NB4 (cell line): ENCODE measurements at regions not wholly inside any gene's neighbourhood (a gene's known extent, or its start where the extent isn't known, plus 50 kb on each side); places are given as distances from the start of the nearest gene placed in this dataset.

Experiments used
- MYC ChIP-seq: IDR thresholded peaks from 2 replicates; pipeline ENCODE4 v1.6.1; 2011; ENCODE audit warnings: low read depth, low read length
- POLR2A ChIP-seq: IDR thresholded peaks from 2 replicates; pipeline ENCODE4 v1.6.1; 2011; ENCODE audit warnings: mild to moderate bottlenecking; ENCODE audit not compliant: insufficient read length; ENCODE audit errors: extremely low read depth
- TF ChIP-seq, protein P1 (sequence below): IDR thresholded peaks from one replicate; pipeline ENCODE4 v1.5.1; 2012; ENCODE audit warnings: low read depth, low read length
- TF ChIP-seq, protein P2 (sequence below): IDR thresholded peaks from 2 replicates; pipeline ENCODE4 v1.6.1; 2011; ENCODE audit warnings: low read depth, low read length

GRCh38 chr12:58313091-58313855, 371.9 kb downstream of the ATP23 start:
- no peak for TF ChIP-seq MYC
- no peak for TF ChIP-seq POLR2A
- TF ChIP-seq, protein P1, sequence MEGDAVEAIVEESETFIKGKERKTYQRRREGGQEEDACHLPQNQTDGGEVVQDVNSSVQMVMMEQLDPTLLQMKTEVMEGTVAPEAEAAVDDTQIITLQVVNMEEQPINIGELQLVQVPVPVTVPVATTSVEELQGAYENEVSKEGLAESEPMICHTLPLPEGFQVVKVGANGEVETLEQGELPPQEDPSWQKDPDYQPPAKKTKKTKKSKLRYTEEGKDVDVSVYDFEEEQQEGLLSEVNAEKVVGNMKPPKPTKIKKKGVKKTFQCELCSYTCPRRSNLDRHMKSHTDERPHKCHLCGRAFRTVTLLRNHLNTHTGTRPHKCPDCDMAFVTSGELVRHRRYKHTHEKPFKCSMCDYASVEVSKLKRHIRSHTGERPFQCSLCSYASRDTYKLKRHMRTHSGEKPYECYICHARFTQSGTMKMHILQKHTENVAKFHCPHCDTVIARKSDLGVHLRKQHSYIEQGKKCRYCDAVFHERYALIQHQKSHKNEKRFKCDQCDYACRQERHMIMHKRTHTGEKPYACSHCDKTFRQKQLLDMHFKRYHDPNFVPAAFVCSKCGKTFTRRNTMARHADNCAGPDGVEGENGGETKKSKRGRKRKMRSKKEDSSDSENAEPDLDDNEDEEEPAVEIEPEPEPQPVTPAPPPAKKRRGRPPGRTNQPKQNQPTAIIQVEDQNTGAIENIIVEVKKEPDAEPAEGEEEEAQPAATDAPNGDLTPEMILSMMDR = no peak
- TF ChIP-seq, protein P2, sequence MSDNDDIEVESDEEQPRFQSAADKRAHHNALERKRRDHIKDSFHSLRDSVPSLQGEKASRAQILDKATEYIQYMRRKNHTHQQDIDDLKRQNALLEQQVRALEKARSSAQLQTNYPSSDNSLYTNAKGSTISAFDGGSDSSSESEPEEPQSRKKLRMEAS = no peak
